Adrenal gland (tissue), 5 donors: ENCODE measurements at regions not wholly inside any gene's neighbourhood (a gene's known extent, or its start where the extent isn't known, plus 50 kb on each side); places are given as distances from the start of the nearest gene placed in this dataset.

Experiments
- POLR2A ChIP-seq, 2 donors: fragments of 450-650 bp; IDR thresholded peaks; one replicate each; pipeline ENCODE4 v1.6.1; 2017; ENCODE audit warnings: antibody characterized with exemption in 2 of 2, mild to moderate bottlenecking in 2 of 2, moderate library complexity in 1 of 2
- TF ChIP-seq, protein P1 (sequence below), 6 experiments: fragments of 450-650 bp in 4 of 6; fragments of 200-600 bp in 2 of 6; sonication (generic) in 1 of 6; IDR thresholded peaks; 1 replicate in 5 of 6; 2 replicates in 1 of 6; pipeline versions ENCODE4 v1.5.1 to v1.8.0; 2016 to 2021; ENCODE audit warnings: antibody characterized with exemption in 6 of 6, mild to moderate bottlenecking in 2 of 6, moderate library complexity in 1 of 6
- donor health status: DM: no; HTN: no; CAD: no.

DNA sequence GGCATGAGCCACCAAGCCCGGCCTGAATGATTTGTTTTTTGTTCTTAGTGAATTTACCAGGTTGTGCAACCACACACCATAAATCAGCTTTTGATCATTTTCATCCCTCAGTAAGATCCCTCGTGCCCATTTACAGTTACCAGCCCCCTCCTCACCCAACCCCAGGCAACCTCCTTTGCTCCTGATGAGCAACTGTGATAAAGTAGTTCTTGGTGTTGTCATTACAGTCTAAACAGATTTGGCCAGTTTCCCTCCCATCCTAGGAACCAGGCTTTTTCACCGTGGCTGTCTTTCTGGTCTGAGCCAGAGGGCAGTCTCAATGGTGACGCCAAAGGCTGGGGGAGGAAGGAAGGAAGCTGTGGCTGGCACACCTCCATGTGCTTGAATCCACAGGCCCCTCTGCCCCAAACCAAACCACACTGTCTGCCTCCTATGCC lies 61.2 kb upstream of the WDFY2 start:
- TF ChIP-seq, protein P1, sequence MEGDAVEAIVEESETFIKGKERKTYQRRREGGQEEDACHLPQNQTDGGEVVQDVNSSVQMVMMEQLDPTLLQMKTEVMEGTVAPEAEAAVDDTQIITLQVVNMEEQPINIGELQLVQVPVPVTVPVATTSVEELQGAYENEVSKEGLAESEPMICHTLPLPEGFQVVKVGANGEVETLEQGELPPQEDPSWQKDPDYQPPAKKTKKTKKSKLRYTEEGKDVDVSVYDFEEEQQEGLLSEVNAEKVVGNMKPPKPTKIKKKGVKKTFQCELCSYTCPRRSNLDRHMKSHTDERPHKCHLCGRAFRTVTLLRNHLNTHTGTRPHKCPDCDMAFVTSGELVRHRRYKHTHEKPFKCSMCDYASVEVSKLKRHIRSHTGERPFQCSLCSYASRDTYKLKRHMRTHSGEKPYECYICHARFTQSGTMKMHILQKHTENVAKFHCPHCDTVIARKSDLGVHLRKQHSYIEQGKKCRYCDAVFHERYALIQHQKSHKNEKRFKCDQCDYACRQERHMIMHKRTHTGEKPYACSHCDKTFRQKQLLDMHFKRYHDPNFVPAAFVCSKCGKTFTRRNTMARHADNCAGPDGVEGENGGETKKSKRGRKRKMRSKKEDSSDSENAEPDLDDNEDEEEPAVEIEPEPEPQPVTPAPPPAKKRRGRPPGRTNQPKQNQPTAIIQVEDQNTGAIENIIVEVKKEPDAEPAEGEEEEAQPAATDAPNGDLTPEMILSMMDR (IDR thresholded peaks at IDR 0.05) = no peak
- no peak for TF ChIP-seq POLR2A (IDR thresholded peaks at IDR 0.05)
